GM12878 (cell line): ENCODE measurements at regions not wholly inside any gene's neighbourhood (a gene's known extent, or its start where the extent isn't known, plus 50 kb on each side); places are given as distances from the start of the nearest gene placed in this dataset.

ENCODE experiments used
- ATAC-seq: fragments of 200-7000 bp; cut with Tn5 transposase; 3 replicates; pipeline ENCODE4 v1.9.1; 2020; ENCODE audit warnings: mild to moderate bottlenecking, moderate library complexity
- BruUV-seq: library from RNA; stranded (reverse); fragments of 400-500 nt; replicated peaks from 2 replicates; lab custom pipeline; 2021; lab: Mats Ljungman, UMichigan
- CTCF ChIA-PET: fragments of 300-600 bp; sonication (Branson Sonifier 250); formaldehyde crosslinking; extraction: SDS; loops from one replicate; lab custom pipeline; 2021; ENCODE audit warnings: inconsistent platforms; lab: Yijun Ruan, JAX
- POLR2A ChIA-PET: fragments of 350-600 bp; formaldehyde crosslinking; extraction: SDS; loops from one replicate; lab custom pipeline; 2021; ENCODE audit warnings: inconsistent platforms; lab: Charles Lee
- RAD21 ChIA-PET: fragments of 300-600 bp; sonication (Branson Sonifier 250); formaldehyde crosslinking; loops from one replicate; lab custom pipeline; 2023; ENCODE audit warnings: antibody characterized with exemption; ENCODE audit not compliant: unreplicated experiment; lab: Charles Lee
- SMC1A ChIA-PET: fragments of 300-600 bp; sonication (Branson Sonifier 250); formaldehyde crosslinking; loops from one replicate; lab custom pipeline; 2023; ENCODE audit not compliant: unreplicated experiment, uncharacterized antibody; lab: Charles Lee
- DNase-seq: peaks from one replicate; pipeline ENCODE4 v3.0.0-alpha.2; 2011; ENCODE audit warnings: low read depth, low spot score
- FAIRE-seq: peaks from 3 replicates; lab custom pipeline; 2011; peaks lifted over from hg19 to GRCh38; lab: Jason Lieb, UNC
- H2AFZ ChIP-seq: 2 replicates; pipeline ENCODE4 v1.6.0; 2011; ENCODE audit warnings: low read depth, low read length, control low read depth; ENCODE audit not compliant: control insufficient read depth
- H3K27ac ChIP-seq: 2 replicates; pipeline ENCODE4 v1.5.1; 2011; ENCODE audit warnings: control low read depth; ENCODE audit not compliant: control insufficient read depth, insufficient read depth
- H3K27me3 ChIP-seq, 2 experiments: replicated peaks in 1 of 2; 2 replicates each; pipeline versions ENCODE4 v1.6.0 to v1.6.1; 2011; ENCODE audit warnings: low read length in 1 of 2; ENCODE audit not compliant: control insufficient read depth in 2 of 2, insufficient read depth in 2 of 2
- H3K36me3 ChIP-seq, 2 experiments: 2 replicates each; pipeline ENCODE4 v1.5.1; 2011; ENCODE audit warnings: low read length in 1 of 2; ENCODE audit not compliant: control insufficient read depth in 2 of 2, insufficient read depth in 2 of 2
- H3K4me1 ChIP-seq: 2 replicates; pipeline ENCODE4 v1.6.1; 2011; ENCODE audit warnings: mild to moderate bottlenecking, low read length, moderate library complexity, mixed read lengths; ENCODE audit not compliant: control insufficient read depth, insufficient read depth
- H3K4me2 ChIP-seq: 2 replicates; pipeline ENCODE4 v1.6.0; 2011; ENCODE audit warnings: control low read depth; ENCODE audit not compliant: control insufficient read depth, insufficient read depth
- H3K4me3 ChIP-seq: fragments of 200-600 bp; sonication (generic); 2 replicates; pipeline ENCODE4 v1.5.1; 2016
- H3K79me2 ChIP-seq: 2 replicates; pipeline ENCODE4 v1.6.0; 2011; ENCODE audit warnings: low read length; ENCODE audit not compliant: control insufficient read depth, insufficient read depth
- H3K9ac ChIP-seq: 2 replicates; pipeline ENCODE4 v1.8.0; 2011; ENCODE audit warnings: low read length, control low read depth, mixed read lengths; ENCODE audit not compliant: control insufficient read depth, insufficient read depth
- H3K9me3 ChIP-seq: replicated peaks from 3 replicates; pipeline ENCODE4 v1.5.1; 2011; ENCODE audit warnings: mild to moderate bottlenecking, low read length; ENCODE audit not compliant: control insufficient read depth, insufficient read depth
- H4K20me1 ChIP-seq: 2 replicates; pipeline ENCODE4 v1.6.0; 2011; ENCODE audit not compliant: control insufficient read depth, insufficient read depth
- BRCA1 ChIP-seq: IDR thresholded peaks from 2 replicates; pipeline ENCODE4 v1.6.1; 2011; ENCODE audit warnings: low read depth, low read length, improper control_type of control experiment
- CBX5 ChIP-seq: sonication (generic); IDR thresholded peaks from 2 replicates; pipeline ENCODE4 v1.6.1; 2016; ENCODE audit warnings: low read depth, moderate library complexity, mild to moderate bottlenecking, inconsistent platforms
- E4F1 ChIP-seq: fragments of 450-650 bp; IDR thresholded peaks from 2 replicates; pipeline ENCODE4 v1.6.1; 2018; ENCODE audit warnings: borderline replicate concordance, mild to moderate bottlenecking; ENCODE audit not compliant: partially characterized antibody
- EED ChIP-seq: sonication (generic); IDR thresholded peaks from 2 replicates; pipeline ENCODE4 v1.6.1; 2016; ENCODE audit warnings: antibody characterized with exemption, low read depth
- FOXM1 ChIP-seq: IDR thresholded peaks from 2 replicates; pipeline ENCODE4 v1.6.1; 2012; ENCODE audit warnings: low read depth, mild to moderate bottlenecking, inconsistent platforms, low read length, moderate library complexity
- GATAD2B ChIP-seq: fragments of 450-650 bp; conservative IDR thresholded peaks from 2 replicates; pipeline ENCODE4 v1.6.1; 2017; ENCODE audit warnings: low read depth, mild to moderate bottlenecking, moderate library complexity
- IKZF2 ChIP-seq, 2 experiments: fragments of 450-650 bp; IDR thresholded peaks; 2 replicates each; pipeline ENCODE4 v1.6.1; 2017; ENCODE audit warnings: mild to moderate bottlenecking in 2 of 2, moderate library complexity in 2 of 2
- NBN ChIP-seq: fragments of 450-650 bp; IDR thresholded peaks from 2 replicates; pipeline ENCODE4 v1.6.1; 2016
- NFIC ChIP-seq: IDR thresholded peaks from 2 replicates; pipeline ENCODE4 v1.6.1; 2012; ENCODE audit warnings: low read depth, mild to moderate bottlenecking, inconsistent platforms, low read length, moderate library complexity
- NFYA ChIP-seq: IDR thresholded peaks from 2 replicates; pipeline ENCODE4 v1.6.1; 2011; ENCODE audit warnings: low read depth, mild to moderate bottlenecking, low read length, improper control_type of control experiment, borderline replicate concordance
- NRF1 ChIP-seq: conservative IDR thresholded peaks from 2 replicates; pipeline ENCODE4 v1.6.1; 2011; ENCODE audit warnings: mild to moderate bottlenecking, low read depth, low read length, improper control_type of control experiment
- POU2F2 ChIP-seq: IDR thresholded peaks from 3 replicates; pipeline ENCODE4 v1.6.1; 2011; ENCODE audit warnings: low read depth, mild to moderate bottlenecking, low read length, borderline replicate concordance
- RB1 ChIP-seq: fragments of 450-650 bp; formaldehyde crosslinking; IDR thresholded peaks from 2 replicates; pipeline ENCODE4 v1.6.1; 2017; ENCODE audit warnings: mild to moderate bottlenecking, borderline replicate concordance
- SIN3A ChIP-seq: IDR thresholded peaks from 2 replicates; pipeline ENCODE4 v1.6.1; 2012; ENCODE audit warnings: low read depth, low read length, improper control_type of control experiment
- SP1 ChIP-seq: IDR thresholded peaks from one replicate; pipeline ENCODE4 v1.6.1; 2011; ENCODE audit warnings: low read depth, low read length
- SRF ChIP-seq, 2 experiments: IDR thresholded peaks; 2 replicates each; pipeline ENCODE4 v1.6.1; 2011; ENCODE audit warnings: low read depth in 2 of 2, low read length in 2 of 2, mild to moderate bottlenecking in 1 of 2, moderate library complexity in 1 of 2
- STAT1 ChIP-seq: fragments of 450-650 bp; conservative IDR thresholded peaks from 2 replicates; pipeline ENCODE4 v1.6.1; 2014; ENCODE audit warnings: antibody characterized with exemption, mild to moderate bottlenecking
- TCF7 ChIP-seq: IDR thresholded peaks from 2 replicates; pipeline ENCODE4 v1.6.1; 2014; ENCODE audit warnings: antibody characterized with exemption, borderline replicate concordance
- WRNIP1 ChIP-seq: IDR thresholded peaks from 2 replicates; pipeline ENCODE4 v1.6.1; 2011; ENCODE audit warnings: low read depth, low read length, improper control_type of control experiment, borderline replicate concordance
- YBX1 ChIP-seq: fragments of 450-650 bp; IDR thresholded peaks from 2 replicates; pipeline ENCODE4 v1.6.1; 2016; ENCODE audit warnings: antibody characterized with exemption
- WGBS: methylation state at CpG from one replicate; pipeline ENCODE4 v1.1.6; 2016; ENCODE audit warnings: low lambda C conversion rate; ENCODE audit not compliant: insufficient replicate concordance, insufficient coverage; ENCODE audit errors: missing lambda C conversion rate; 5-methylcytosine and 5-hydroxymethylcytosine counted together
- in situ Hi-C: fragments of 300-500 bp; cut with MboI; formaldehyde crosslinking; loops from 9 replicates; pipeline ENCODE4 v1.14.3; 2018; ENCODE audit warnings: mixed read lengths
- intact Hi-C: fragments of 100-400 bp; cut with micrococcal nuclease; formaldehyde crosslinking; loops from one replicate; pipeline ENCODE4 v1.14.2; 2022; ENCODE audit not compliant: unreplicated experiment

GRCh38 chr17:13086142-13086769 is 68.4 kb upstream of the ELAC2 start:
- Histone ChIP-seq H3K4me3 (no peak overlapping the region), H2AFZ (no peak overlapping the region), H3K9me3 (no peaks in the 10 kb centered on the region), H3K9ac (no peak overlapping the region), H3K4me2 (no peak overlapping the region), H3K27ac (no peak overlapping the region), H4K20me1 (no peaks in the 10 kb centered on the region)
- RAD21 ChIA-PET = interaction anchor here (1.5 kb wide), 1 partner anchor 17 kb away, joined by 3 read pairs; no protein-coding TSS in a partner anchor
- no TSS peak for BruUV-seq
- WGBS = 52% methylated on average over 11 of the region's 11 CpGs
- DNase-seq (no peak), ATAC-seq (no peak)
- no peak for TF ChIP-seq NFYA
- no peak for TF ChIP-seq BRCA1
- no peak for TF ChIP-seq NFIC
- TF ChIP-seq YBX1 = no peak
- TF ChIP-seq FOXM1 = no peak
- TF ChIP-seq IKZF2 (IDR thresholded peaks at IDR 0.05) = no peak
- TF ChIP-seq SIN3A = no peak
- no peak for TF ChIP-seq GATAD2B
- TF ChIP-seq RB1 = no peak
- no peak for TF ChIP-seq EED
- no peak for TF ChIP-seq SRF (IDR thresholded peaks at IDR 0.05; ENCODE audit: low read depth in 2 of 2, low read length in 2 of 2)
- no peak for TF ChIP-seq NRF1
- TF ChIP-seq TCF7 = no peak
- TF ChIP-seq SP1 = no peak
- no peak for TF ChIP-seq POU2F2
- TF ChIP-seq WRNIP1 = no peak
- TF ChIP-seq STAT1 = no peak
- TF ChIP-seq NBN = no peak
- no peak for TF ChIP-seq CBX5
- no peak for TF ChIP-seq E4F1
- TF ChIP-seq, all 136 proteins: peak for 0
- Histone ChIP-seq H3K27me3 (no peaks in the 10 kb centered on the region), H3K4me1 (no peaks in the 10 kb centered on the region), H3K79me2 (no peaks in the 10 kb centered on the region), H3K36me3 (no peaks in the 10 kb centered on the region)
- in situ Hi-C loops = no loop called here
- ChIA-PET SMC1A (interaction anchor here (2.2 to 3.7 kb wide), 2 partner anchors 13 to 20 kb away, joined by 7 to 10 read pairs; no protein-coding TSS in a partner anchor), CTCF (interaction anchor here (1.5 to 1.9 kb wide), 2 partner anchors 10 to 57 kb away, joined by 4 to 6 read pairs; no protein-coding TSS in a partner anchor), POLR2A (no interaction called here)
- intact Hi-C loops = loop anchor here (10.0 kb wide), 1 partner anchor 59 kb away; no protein-coding TSS in a partner anchor
- no peak for FAIRE-seq
